CD8-positive, alpha-beta memory T cell (primary cell): ENCODE measurements at regions not wholly inside any gene's neighbourhood (a gene's known extent, or its start where the extent isn't known, plus 50 kb on each side); places are given as distances from the start of the nearest gene placed in this dataset.

Experiments
- CTCF ChIA-PET: fragments of 350-600 bp; sonication (Branson Sonifier 250); formaldehyde crosslinking; loops from one replicate; lab custom pipeline; 2021; ENCODE audit warnings: antibody characterized with exemption; lab: Charles Lee
- POLR2A ChIA-PET: fragments of 350-600 bp; sonication (Branson Sonifier 250); formaldehyde crosslinking; loops from one replicate; lab custom pipeline; 2021; ENCODE audit warnings: antibody characterized with exemption; lab: Charles Lee
- DNase-seq, 5 donors: peaks; one replicate each; pipeline versions ENCODE4 v3.0.0 to v3.0.0-alpha.2; 2020 to 2022; ENCODE audit warnings: mixed read lengths in 1 of 5
- H3K27ac ChIP-seq: one replicate; pipeline ENCODE4 v1.7.0; 2013; ENCODE audit warnings: low read depth, mild to moderate bottlenecking, low read length, moderate library complexity
- H3K27me3 ChIP-seq: 2 replicates; pipeline ENCODE4 v1.7.0; 2013; ENCODE audit warnings: low read length, mild to moderate bottlenecking; ENCODE audit not compliant: insufficient read depth, poor library complexity, severe bottlenecking
- H3K36me3 ChIP-seq: 2 replicates; pipeline ENCODE4 v1.7.0; 2013; ENCODE audit warnings: mild to moderate bottlenecking, low read length, moderate library complexity; ENCODE audit not compliant: insufficient read depth
- H3K4me1 ChIP-seq: 2 replicates; pipeline ENCODE4 v1.7.0; 2013; ENCODE audit warnings: mild to moderate bottlenecking, low read length, moderate library complexity; ENCODE audit not compliant: insufficient read depth
- H3K4me3 ChIP-seq: 2 replicates; pipeline ENCODE4 v1.7.0; 2013; ENCODE audit warnings: mild to moderate bottlenecking, low read length
- H3K9me3 ChIP-seq: 2 replicates; pipeline ENCODE4 v1.7.0; 2013; ENCODE audit warnings: mild to moderate bottlenecking, low read length
- H3K27ac Mint-ChIP-seq, 8 donors: one replicate each; pipeline ENCODE4 v1.8.0; 2020 to 2021; ENCODE audit warnings: mixed read lengths in 8 of 8, mild to moderate bottlenecking in 6 of 8, inconsistent platforms in 3 of 8, moderate library complexity in 3 of 8
- H3K27me3 Mint-ChIP-seq, 2 donors: one replicate each; pipeline ENCODE4 v1.8.0; 2020 to 2021; ENCODE audit warnings: mixed read lengths in 2 of 2, mild to moderate bottlenecking in 1 of 2, moderate library complexity in 1 of 2
- H3K36me3 Mint-ChIP-seq, 3 donors: one replicate each; pipeline ENCODE4 v1.8.0; 2020 to 2021; ENCODE audit warnings: mixed read lengths in 3 of 3, inconsistent platforms in 1 of 3, mild to moderate bottlenecking in 1 of 3
- H3K4me1 Mint-ChIP-seq, 3 donors: one replicate each; pipeline ENCODE4 v1.8.0; 2020 to 2021; ENCODE audit warnings: mixed read lengths in 3 of 3, inconsistent platforms in 1 of 3, mild to moderate bottlenecking in 1 of 3
- H3K4me3 Mint-ChIP-seq, 7 donors: one replicate each; pipeline ENCODE4 v1.8.0; 2020 to 2021; ENCODE audit warnings: mixed read lengths in 7 of 7, mild to moderate bottlenecking in 6 of 7, moderate library complexity in 4 of 7, inconsistent platforms in 2 of 7
- H3K9me3 Mint-ChIP-seq, 5 donors: one replicate each; pipeline ENCODE4 v1.8.0; 2020 to 2022; ENCODE audit warnings: mixed read lengths in 5 of 5, mild to moderate bottlenecking in 3 of 5, moderate library complexity in 2 of 5, inconsistent platforms in 1 of 5

- H3K27ac ChIP-seq, result no peak overlapping the region
- CTCF ChIA-PET, result no interaction called here
- Mint-ChIP-seq H3K9me3 (peaks cover 0 to 4% (median 0%) of the 10 kb centered on the region in 5 donors), H3K4me1 (no peaks in the 10 kb centered on the region), H3K27me3 (peaks cover 0 to 29% of the 10 kb centered on the region in 2 donors), H3K4me3 (no peak overlapping the region), H3K27ac (no peak overlapping the region), H3K36me3 (peaks cover 0 to 3% (median 0%) of the 10 kb centered on the region in 3 donors)
- POLR2A ChIA-PET, result no interaction called here
- no peak for DNase-seq
- no peaks in the 10 kb centered on the region for H3K4me1 ChIP-seq
- H3K27me3 ChIP-seq, result no peaks in the 10 kb centered on the region
- no peaks in the 10 kb centered on the region for H3K9me3 ChIP-seq
- no peak overlapping the region for H3K4me3 ChIP-seq
- H3K36me3 ChIP-seq, result no peaks in the 10 kb centered on the region
These were observed 96.1 kb downstream of the KCNA5 start for GRCh38 chr12:5139751-5140150.

GRCh38 chr12:5140190-5140589 is 96.5 kb downstream of the KCNA5 start:
- H3K4me1 ChIP-seq, result no peaks in the 10 kb centered on the region
- no peak overlapping the region for H3K27ac ChIP-seq
- Mint-ChIP-seq H3K27ac (no peak overlapping the region), H3K4me1 (no peaks in the 10 kb centered on the region), H3K36me3 (peaks cover 0 to 3% (median 0%) of the 10 kb centered on the region in 3 donors), H3K27me3 (peaks cover 0 to 24% of the 10 kb centered on the region in 2 donors), H3K9me3 (peaks cover 0 to 4% (median 0%) of the 10 kb centered on the region in 5 donors), H3K4me3 (no peak overlapping the region)
- no peak overlapping the region for H3K4me3 ChIP-seq
- DNase-seq, result no peak
- no peaks in the 10 kb centered on the region for H3K27me3 ChIP-seq
- ChIA-PET POLR2A (no interaction called here), CTCF (no interaction called here)
- no peaks in the 10 kb centered on the region for H3K9me3 ChIP-seq
- H3K36me3 ChIP-seq, result no peaks in the 10 kb centered on the region

- Histone ChIP-seq H3K4me3 (no peak overlapping the region), H3K36me3 (no peaks in the 10 kb centered on the region), H3K27me3 (no peaks in the 10 kb centered on the region), H3K4me1 (no peaks in the 10 kb centered on the region), H3K9me3 (no peaks in the 10 kb centered on the region), H3K27ac (no peak overlapping the region)
- Mint-ChIP-seq H3K27ac (no peak overlapping the region), H3K4me3 (no peak overlapping the region), H3K9me3 (peaks cover 0 to 2% (median 0%) of the 10 kb centered on the region in 5 donors), H3K4me1 (no peaks in the 10 kb centered on the region), H3K27me3 (peaks cover 8 to 36% of the 10 kb centered on the region in 2 donors), H3K36me3 (no peaks in the 10 kb centered on the region)
- DNase-seq, result no peak
- POLR2A ChIA-PET, result no interaction called here
- CTCF ChIA-PET, result no interaction called here
These were observed 105.2 kb downstream of the KCNA5 start for GRCh38 chr12:5148880-5149279.

DNA sequence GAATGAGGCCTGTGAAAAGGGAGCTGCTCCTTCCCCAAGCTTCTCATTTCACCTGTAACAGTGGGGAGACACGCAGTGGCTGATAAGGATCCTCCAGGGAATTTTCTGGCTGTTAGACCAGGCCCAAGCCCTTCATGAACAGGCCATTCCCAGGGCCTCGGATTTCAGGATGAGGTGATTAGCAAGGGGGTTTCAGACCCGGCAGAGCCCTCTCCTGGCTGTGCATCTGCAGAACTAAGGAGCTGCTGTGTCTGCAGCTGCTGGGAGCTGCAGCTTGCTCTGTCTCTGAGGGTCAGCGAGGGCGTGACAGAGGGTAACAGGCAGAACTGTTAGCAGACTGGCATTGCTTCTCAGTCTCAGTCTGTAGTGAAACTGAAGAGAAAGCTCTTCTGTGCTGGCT is 110.4 kb downstream of the KCNA5 start:
- H3K4me3 ChIP-seq, result no peak overlapping the region
- no peak for DNase-seq
- Mint-ChIP-seq H3K36me3 (no peaks in the 10 kb centered on the region), H3K27ac (no peak overlapping the region), H3K4me3 (no peak overlapping the region), H3K9me3 (peaks cover 0 to 2% (median 0%) of the 10 kb centered on the region in 5 donors), H3K4me1 (no peaks in the 10 kb centered on the region), H3K27me3 (peaks cover 15 to 38% of the 10 kb centered on the region in 2 donors)
- no peaks in the 10 kb centered on the region for H3K36me3 ChIP-seq
- H3K27me3 ChIP-seq, result no peaks in the 10 kb centered on the region
- ChIA-PET CTCF (no interaction called here), POLR2A (no interaction called here)
- H3K27ac ChIP-seq, result no peak overlapping the region
- no peaks in the 10 kb centered on the region for H3K4me1 ChIP-seq
- H3K9me3 ChIP-seq, result no peaks in the 10 kb centered on the region

DNA sequence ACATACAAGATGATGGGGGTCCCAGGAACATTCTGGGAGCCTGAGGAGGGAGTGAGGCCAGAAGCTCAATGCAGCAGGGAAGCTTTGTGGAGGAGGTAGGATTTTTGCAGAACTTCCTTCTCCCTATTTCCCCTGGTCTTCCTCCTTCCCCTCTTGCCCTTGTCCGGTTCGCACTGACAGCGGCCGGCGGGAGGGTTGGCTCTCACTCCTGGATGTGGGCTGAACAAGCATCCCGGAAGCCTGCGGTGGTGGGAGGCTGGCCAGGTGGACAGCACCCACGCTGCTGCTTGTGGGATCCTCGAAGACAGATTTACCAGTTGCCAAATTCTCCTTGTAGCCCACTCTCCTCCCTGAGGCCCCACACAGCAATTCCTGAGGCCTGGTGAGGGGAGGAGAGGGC is 112.2 kb downstream of the KCNA5 start:
- H3K36me3 ChIP-seq, result no peaks in the 10 kb centered on the region
- no peaks in the 10 kb centered on the region for H3K4me1 Mint-ChIP-seq
- H3K27ac Mint-ChIP-seq, result no peak overlapping the region
- peaks cover 0 to 2% (median 0%) of the 10 kb centered on the region in 5 donors for H3K9me3 Mint-ChIP-seq
- H3K4me3 Mint-ChIP-seq, result no peak overlapping the region
- DNase-seq, result no peak
- H3K27ac ChIP-seq, result no peak overlapping the region
- no peaks in the 10 kb centered on the region for H3K27me3 ChIP-seq
- CTCF ChIA-PET, result no interaction called here
- H3K4me3 ChIP-seq, result no peak overlapping the region
- POLR2A ChIA-PET, result no interaction called here
- H3K9me3 ChIP-seq, result no peaks in the 10 kb centered on the region
- H3K27me3 Mint-ChIP-seq, result peaks cover 13 to 27% of the 10 kb centered on the region in 2 donors
- no peaks in the 10 kb centered on the region for H3K36me3 Mint-ChIP-seq
- H3K4me1 ChIP-seq, result no peaks in the 10 kb centered on the region

DNA sequence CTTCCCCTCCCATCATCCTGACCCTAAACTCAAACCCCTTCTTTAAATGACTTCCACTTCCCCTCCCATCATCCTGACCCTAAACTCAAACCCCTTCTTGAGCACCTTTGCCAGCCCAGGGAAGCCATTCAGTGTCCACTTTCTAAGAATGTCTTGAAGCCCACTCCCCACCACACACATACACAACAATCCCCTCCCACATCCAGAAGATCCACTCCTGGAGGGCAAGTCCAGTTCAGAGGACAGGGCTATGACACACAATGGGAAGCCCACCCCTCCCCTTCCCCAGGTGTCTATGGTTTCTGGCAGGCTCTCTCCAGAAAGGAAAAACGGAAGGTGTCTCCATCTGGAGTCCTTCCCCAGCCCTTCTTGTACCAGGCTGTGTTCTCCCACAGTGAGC is 117.1 kb downstream of the KCNA5 start:
- CTCF ChIA-PET, result no interaction called here
- Histone ChIP-seq H3K4me3 (no peak overlapping the region), H3K27me3 (no peaks in the 10 kb centered on the region), H3K9me3 (no peaks in the 10 kb centered on the region), H3K27ac (no peak overlapping the region), H3K4me1 (no peaks in the 10 kb centered on the region), H3K36me3 (no peaks in the 10 kb centered on the region)
- DNase-seq, result no peak
- Mint-ChIP-seq H3K27ac (no peak overlapping the region), H3K9me3 (no peaks in the 10 kb centered on the region), H3K4me3 (no peak overlapping the region), H3K36me3 (no peaks in the 10 kb centered on the region), H3K27me3 (peaks cover 5 to 14% of the 10 kb centered on the region in 2 donors), H3K4me1 (no peaks in the 10 kb centered on the region)
- POLR2A ChIA-PET, result no interaction called here

DNA sequence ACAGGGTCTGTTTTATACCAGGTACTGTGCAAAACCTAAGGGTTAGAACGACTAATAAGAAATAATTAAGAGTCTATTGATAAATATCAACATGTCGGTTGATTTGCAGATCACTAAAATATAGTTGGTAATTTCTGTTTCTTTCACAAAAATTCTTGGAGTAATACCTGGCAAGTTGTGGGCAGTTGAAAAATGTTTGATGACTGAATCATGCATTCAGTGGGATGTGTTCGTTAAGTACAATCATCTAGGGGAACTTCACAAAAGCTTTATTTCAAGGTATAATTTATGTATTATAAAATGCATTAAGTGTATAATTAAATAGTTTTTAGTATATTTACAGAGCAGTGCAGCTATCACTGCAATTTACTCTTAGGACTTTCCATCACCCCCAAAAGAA is 120.0 kb downstream of the KCNA5 start:
- ChIA-PET CTCF (interaction anchor here (0.6 kb wide), 1 partner anchor 12 kb away, joined by 3 read pairs; no protein-coding TSS in a partner anchor), POLR2A (no interaction called here)
- no peaks in the 10 kb centered on the region for H3K27me3 ChIP-seq
- H3K27me3 Mint-ChIP-seq, result peaks cover 0 to 9% of the 10 kb centered on the region in 2 donors
- DNase-seq, result no peak
- no peaks in the 10 kb centered on the region for H3K36me3 ChIP-seq
- H3K4me3 Mint-ChIP-seq, result no peak overlapping the region
- no peaks in the 10 kb centered on the region for H3K9me3 Mint-ChIP-seq
- H3K4me1 Mint-ChIP-seq, result no peaks in the 10 kb centered on the region
- no peaks in the 10 kb centered on the region for H3K4me1 ChIP-seq
- H3K27ac ChIP-seq, result no peak overlapping the region
- no peak overlapping the region for H3K4me3 ChIP-seq
- H3K9me3 ChIP-seq, result no peaks in the 10 kb centered on the region
- no peaks in the 10 kb centered on the region for H3K36me3 Mint-ChIP-seq
- H3K27ac Mint-ChIP-seq, result no peak overlapping the region

DNA sequence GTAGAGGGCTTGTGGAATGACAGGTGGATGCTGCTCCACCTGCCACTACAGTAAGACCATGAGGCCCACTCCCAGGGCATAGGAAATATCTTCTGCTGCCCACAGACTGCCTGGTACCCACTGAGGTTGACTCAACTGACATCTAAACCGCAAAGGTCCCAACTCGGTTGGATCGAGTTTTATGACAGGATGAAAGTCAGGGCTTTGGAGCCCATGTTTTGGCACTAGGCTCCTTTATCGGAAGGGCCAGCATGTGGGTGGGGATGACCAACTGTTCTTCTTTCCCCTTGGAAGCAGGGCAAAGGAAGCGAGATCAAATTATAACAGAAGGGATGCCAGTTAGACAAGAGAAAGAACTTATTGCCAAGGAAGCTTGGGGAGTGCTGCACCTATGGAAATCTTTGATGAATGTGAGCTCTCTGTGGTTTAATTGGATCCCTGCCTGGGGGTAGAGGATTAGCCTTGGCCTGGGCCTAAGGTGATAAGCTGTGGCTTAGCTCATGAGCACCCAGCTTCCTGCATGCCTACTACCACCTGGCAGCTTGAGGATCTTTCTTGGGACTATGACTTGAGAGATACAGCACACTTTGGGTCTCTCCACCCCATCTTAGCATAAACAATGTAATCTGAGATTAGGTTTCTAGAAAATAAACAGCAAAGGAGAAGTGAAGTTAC is 121.8 kb downstream of the KCNA5 start:
- Histone ChIP-seq H3K9me3 (no peaks in the 10 kb centered on the region), H3K4me1 (no peaks in the 10 kb centered on the region), H3K36me3 (no peaks in the 10 kb centered on the region), H3K27me3 (no peaks in the 10 kb centered on the region), H3K4me3 (no peak overlapping the region), H3K27ac (no peak overlapping the region)
- Mint-ChIP-seq H3K9me3 (no peaks in the 10 kb centered on the region), H3K4me3 (no peak overlapping the region), H3K4me1 (no peaks in the 10 kb centered on the region), H3K27ac (no peak overlapping the region), H3K27me3 (peaks cover 1 to 9% of the 10 kb centered on the region in 2 donors), H3K36me3 (no peaks in the 10 kb centered on the region)
- ChIA-PET CTCF (no interaction called here), POLR2A (no interaction called here)
- DNase-seq, result no peak
